H1 (cell line): ENCODE measurements at regions not wholly inside any gene's neighbourhood (a gene's known extent, or its start where the extent isn't known, plus 50 kb on each side); places are given as distances from the start of the nearest gene placed in this dataset.

Experiments used
- CTCF ChIA-PET: fragments of 300-600 bp; sonication (Branson Sonifier 250); formaldehyde crosslinking; loops from one replicate; lab custom pipeline; 2021; ENCODE audit not compliant: partially characterized antibody; lab: Charles Lee
- POLR2A ChIA-PET: fragments of 300-600 bp; sonication (Branson Sonifier 250); formaldehyde crosslinking; loops from one replicate; lab custom pipeline; 2021; ENCODE audit warnings: inconsistent platforms; ENCODE audit not compliant: partially characterized antibody; lab: Charles Lee
- DNase-seq, 2 experiments: peaks; one replicate each; pipeline versions ENCODE4 v3.0.0 to v3.0.0-alpha.2; 2010 to 2022; ENCODE audit warnings: low spot score in 2 of 2, low read depth in 1 of 2, mixed read lengths in 1 of 2
- FAIRE-seq: peaks from 2 replicates; lab custom pipeline; 2011; peaks lifted over from hg19 to GRCh38; lab: Jason Lieb, UNC
- H2AFZ ChIP-seq: 2 replicates; pipeline ENCODE4 v1.8.1; 2012; ENCODE audit warnings: low read length, inconsistent platforms
- H2AK5ac ChIP-seq: 2 replicates; pipeline ENCODE4 v1.6.1; 2013; ENCODE audit warnings: low read depth, low read length
- H2BK120ac ChIP-seq: replicated peaks from 2 replicates; pipeline ENCODE3; 2013; ENCODE audit warnings: low read depth, low read length, inconsistent platforms
- H2BK12ac ChIP-seq: 2 replicates; pipeline ENCODE4 v1.6.1; 2013; ENCODE audit warnings: low read depth, low read length
- H2BK15ac ChIP-seq: 2 replicates; pipeline ENCODE4 v1.6.1; 2013; ENCODE audit warnings: low read length
- H2BK20ac ChIP-seq: 2 replicates; pipeline ENCODE4 v1.6.1; 2013; ENCODE audit warnings: low read length
- H2BK5ac ChIP-seq: 2 replicates; pipeline ENCODE4 v1.6.1; 2013; ENCODE audit warnings: low read depth, low read length
- H3K14ac ChIP-seq: 2 replicates; pipeline ENCODE4 v1.6.1; 2013; ENCODE audit warnings: inconsistent platforms; ENCODE audit not compliant: insufficient read length
- H3K18ac ChIP-seq: 2 replicates; pipeline ENCODE4 v1.6.1; 2013; ENCODE audit warnings: low read length; ENCODE audit errors: extremely low read depth
- H3K23ac ChIP-seq: 2 replicates; pipeline ENCODE4 v1.6.1; 2013; ENCODE audit warnings: inconsistent platforms; ENCODE audit not compliant: insufficient read length
- H3K23me2 ChIP-seq: 2 replicates; pipeline ENCODE4 v1.6.1; 2013; ENCODE audit warnings: low read depth, low read length
- H3K27ac ChIP-seq: 2 replicates; pipeline ENCODE4 v1.6.1; 2011; ENCODE audit warnings: low read depth, low read length, inconsistent platforms
- H3K27me3 ChIP-seq, 4 experiments: replicated peaks in 1 of 4; 1 replicate in 1 of 4; 2 replicates in 3 of 4; pipeline versions ENCODE4 v1.6.1 to v1.8.1; 2011 to 2013; ENCODE audit warnings: low read length in 3 of 4, mild to moderate bottlenecking in 3 of 4, inconsistent platforms in 2 of 4, mixed read lengths in 2 of 4, moderate library complexity in 1 of 4; ENCODE audit not compliant: control insufficient read depth in 3 of 4, insufficient read depth in 3 of 4; ENCODE audit errors: extremely low read depth in 1 of 4
- H3K36me3 ChIP-seq, 4 experiments: 2 replicates each; pipeline versions ENCODE4 v1.6.1 to v1.8.1; 2011 to 2013; ENCODE audit warnings: mild to moderate bottlenecking in 4 of 4, low read length in 3 of 4, moderate library complexity in 2 of 4, control low read depth in 1 of 4, inconsistent platforms in 1 of 4; ENCODE audit not compliant: insufficient read depth in 4 of 4, control insufficient read depth in 2 of 4
- H3K4ac ChIP-seq: replicated peaks from 2 replicates; pipeline ENCODE3; 2013; ENCODE audit warnings: low read length, low read depth, mixed read lengths, inconsistent platforms; ENCODE audit not compliant: insufficient read length
- H3K4me1 ChIP-seq, 4 experiments: replicated peaks in 1 of 4; 1 replicate in 1 of 4; 2 replicates in 3 of 4; pipeline versions ENCODE4 v1.6.1 to v1.8.1; 2011 to 2013; ENCODE audit warnings: low read length in 3 of 4, inconsistent platforms in 2 of 4, mixed read lengths in 1 of 4; ENCODE audit not compliant: insufficient read depth in 4 of 4, control insufficient read depth in 3 of 4
- H3K4me2 ChIP-seq, 2 experiments: 2 replicates each; pipeline versions ENCODE4 v1.6.1 to v1.8.1; 2011 to 2013; ENCODE audit warnings: low read depth in 2 of 2, low read length in 2 of 2, control low read depth in 1 of 2, inconsistent platforms in 1 of 2, mild to moderate bottlenecking in 1 of 2; ENCODE audit not compliant: insufficient read depth in 1 of 2
- H3K4me3 ChIP-seq, 4 experiments: fragments of 200-600, 300-600 bp in 1 of 4; sonication (generic), shearing (Covaris generic), sonication (Bioruptor Twin) in 1 of 4; 2 replicates each; pipeline versions ENCODE4 v1.5.1 to v1.8.1; 2011 to 2016; ENCODE audit warnings: low read length in 4 of 4, low read depth in 3 of 4, control low read depth in 2 of 4, inconsistent platforms in 2 of 4, mild to moderate bottlenecking in 2 of 4, mixed read lengths in 1 of 4, moderate library complexity in 1 of 4; ENCODE audit not compliant: insufficient read depth in 2 of 4; ENCODE audit errors: extremely low read depth in 1 of 4
- H3K56ac ChIP-seq: replicated peaks from 2 replicates; pipeline ENCODE3; 2013; ENCODE audit warnings: low read depth, mild to moderate bottlenecking, mixed read lengths, low read length, inconsistent platforms; ENCODE audit not compliant: insufficient read length
- H3K79me1 ChIP-seq: 2 replicates; pipeline ENCODE4 v1.6.1; 2013; ENCODE audit warnings: low read depth, low read length, control low read depth
- H3K79me2 ChIP-seq, 2 experiments: 2 replicates each; pipeline versions ENCODE4 v1.6.1 to v1.8.1; 2012 to 2013; ENCODE audit warnings: low read length in 2 of 2, mild to moderate bottlenecking in 2 of 2, inconsistent platforms in 1 of 2; ENCODE audit not compliant: insufficient read depth in 2 of 2, control insufficient read depth in 1 of 2
- H3K9ac ChIP-seq, 4 experiments: replicated peaks in 1 of 4; 1 replicate in 1 of 4; 2 replicates in 3 of 4; pipeline versions ENCODE4 v1.6.1 to v1.8.1; 2011 to 2013; ENCODE audit warnings: low read depth in 3 of 4, low read length in 3 of 4, control low read depth in 2 of 4, mild to moderate bottlenecking in 2 of 4, moderate library complexity in 2 of 4, inconsistent platforms in 1 of 4; ENCODE audit errors: extremely low read depth in 1 of 4
- H3K9me3 ChIP-seq, 2 experiments: 2 replicates each; pipeline versions ENCODE4 v1.6.1 to v1.8.1; 2012 to 2013; ENCODE audit warnings: mild to moderate bottlenecking in 2 of 2, moderate library complexity in 2 of 2, control low read depth in 1 of 2, inconsistent platforms in 1 of 2, low read depth in 1 of 2, low read length in 1 of 2, mixed read lengths in 1 of 2; ENCODE audit not compliant: insufficient read depth in 2 of 2
- H4K20me1 ChIP-seq, 2 experiments: replicated peaks in 1 of 2; 2 replicates each; pipeline versions ENCODE3 to v1.8.1; 2011 to 2013; ENCODE audit warnings: inconsistent platforms in 2 of 2, low read length in 2 of 2, mild to moderate bottlenecking in 1 of 2; ENCODE audit not compliant: insufficient read depth in 2 of 2, control insufficient read depth in 1 of 2
- H4K5ac ChIP-seq: 2 replicates; pipeline ENCODE4 v1.6.1; 2013; ENCODE audit warnings: low read length, low read depth, mixed read lengths, inconsistent platforms; ENCODE audit not compliant: insufficient read length
- H4K8ac ChIP-seq: 2 replicates; pipeline ENCODE4 v1.8.0; 2013; ENCODE audit warnings: mild to moderate bottlenecking, moderate library complexity, low read length, inconsistent platforms; ENCODE audit not compliant: insufficient read depth; ENCODE audit errors: extremely low read depth
- H4K91ac ChIP-seq: replicated peaks from 2 replicates; pipeline ENCODE3; 2013; ENCODE audit warnings: low read length, mixed read lengths, inconsistent platforms; ENCODE audit not compliant: insufficient read length
- CEBPB ChIP-seq: IDR thresholded peaks from 2 replicates; pipeline ENCODE4 v1.6.1; 2012; ENCODE audit warnings: low read depth, low read length
- EP300 ChIP-seq, 2 experiments: IDR thresholded peaks; 1 replicate in 1 of 2; 2 replicates in 1 of 2; pipeline ENCODE4 v1.6.1; 2011 to 2012; ENCODE audit warnings: low read depth in 2 of 2, low read length in 2 of 2, mild to moderate bottlenecking in 2 of 2, borderline replicate concordance in 1 of 2, inconsistent platforms in 1 of 2, moderate library complexity in 1 of 2
- GABPA ChIP-seq: IDR thresholded peaks from 2 replicates; pipeline ENCODE4 v1.6.1; 2011; ENCODE audit warnings: mild to moderate bottlenecking, low read length, moderate library complexity, borderline replicate concordance; ENCODE audit not compliant: insufficient read depth
- JUND ChIP-seq: IDR thresholded peaks from 2 replicates; pipeline ENCODE4 v1.6.1; 2011; ENCODE audit warnings: mild to moderate bottlenecking, improper control_type of control experiment, low read length
- KDM1A ChIP-seq: fragments of 200-600, 300-600 bp; sonication (generic); IDR thresholded peaks from 2 replicates; pipeline ENCODE4 v1.7.1; 2016; ENCODE audit warnings: mild to moderate bottlenecking, low read length, borderline replicate concordance
- KDM5A ChIP-seq: fragments of 200-600 bp; IDR thresholded peaks from 2 replicates; pipeline ENCODE4 v1.7.1; 2012; ENCODE audit warnings: mild to moderate bottlenecking, low read length, inconsistent platforms, mixed read lengths
- NRF1 ChIP-seq: IDR thresholded peaks from 2 replicates; pipeline ENCODE4 v1.6.1; 2011; ENCODE audit warnings: mild to moderate bottlenecking, low read depth, low read length, improper control_type of control experiment
- PHF8 ChIP-seq: fragments of 200-600 bp; sonication (generic); conservative IDR thresholded peaks from 2 replicates; pipeline ENCODE4 v1.7.1; 2012; ENCODE audit warnings: low read depth, mild to moderate bottlenecking, inconsistent platforms, low read length, moderate library complexity
- POLR2AphosphoS5 ChIP-seq: IDR thresholded peaks from 2 replicates; pipeline ENCODE4 v1.6.1; 2011; ENCODE audit warnings: low read depth, low read length
- POU5F1 ChIP-seq: IDR thresholded peaks from 2 replicates; pipeline ENCODE4 v1.6.1; 2011; ENCODE audit warnings: low read depth, mild to moderate bottlenecking, low read length, moderate library complexity
- RNF2 ChIP-seq: fragments of 200-900, 300-1000 bp; sonication (generic); IDR thresholded peaks from 2 replicates; pipeline ENCODE4 v1.7.1; 2016; ENCODE audit warnings: borderline replicate concordance, low read depth, mild to moderate bottlenecking, antibody characterized with exemption, low read length; ENCODE audit not compliant: poor library complexity, severe bottlenecking; ENCODE audit errors: missing control alignments
- SAP30 ChIP-seq: fragments of 300-600 bp; sonication (generic); IDR thresholded peaks from 2 replicates; pipeline ENCODE4 v1.7.1; 2012; ENCODE audit warnings: low read length, moderate library complexity, mild to moderate bottlenecking, inconsistent platforms; ENCODE audit not compliant: insufficient read depth, insufficient replicate concordance
- SP2 ChIP-seq: IDR thresholded peaks from 2 replicates; pipeline ENCODE4 v1.6.1; 2012; ENCODE audit warnings: mild to moderate bottlenecking, low read length, inconsistent platforms
- SP4 ChIP-seq: IDR thresholded peaks from 2 replicates; pipeline ENCODE4 v1.6.1; 2012; ENCODE audit warnings: low read length, inconsistent platforms
- SRF ChIP-seq: IDR thresholded peaks from 2 replicates; pipeline ENCODE4 v1.6.1; 2011; ENCODE audit warnings: mild to moderate bottlenecking, low read depth, low read length, moderate library complexity
- TAF7 ChIP-seq: optimal IDR thresholded peaks from 2 replicates; pipeline ENCODE3; 2011; ENCODE audit warnings: low read depth, mild to moderate bottlenecking, inconsistent platforms, low read length, moderate library complexity, borderline replicate concordance
- WGBS, 2 experiments: shearing (Covaris generic) in 1 of 2; methylation state at CpG; one replicate each; pipeline versions ENCODE4 v1.1.6 to v1.1.7; 2013 to 2015; ENCODE audit warnings: low lambda C conversion rate in 2 of 2, mixed read lengths in 2 of 2, inconsistent platforms in 1 of 2, low coverage in 1 of 2, missing lambda C conversion rate in 1 of 2; ENCODE audit not compliant: insufficient replicate concordance in 2 of 2, insufficient coverage in 1 of 2, insufficient read length in 1 of 2; ENCODE audit errors: extremely low coverage in 1 of 2, missing lambda C conversion rate in 1 of 2; 5-methylcytosine and 5-hydroxymethylcytosine counted together

DNA sequence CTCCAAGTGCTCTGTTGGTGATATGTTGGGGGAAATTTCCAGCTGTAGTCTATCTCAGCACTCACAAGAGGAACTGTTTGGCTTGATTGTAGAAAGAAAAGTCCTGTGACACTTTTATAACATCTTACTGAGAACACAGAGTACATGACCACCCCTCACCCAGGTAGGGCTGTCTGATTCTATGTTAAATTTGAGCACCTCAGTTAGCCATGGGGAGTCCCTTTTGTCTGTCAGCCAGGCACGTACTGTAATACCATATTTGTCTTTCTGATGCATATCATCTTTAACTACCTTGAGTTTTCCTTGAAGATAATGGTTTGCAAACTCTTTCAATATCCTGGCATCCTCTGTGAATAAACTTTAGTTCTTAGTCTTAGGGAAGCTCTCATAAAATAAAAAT is 164.5 kb downstream of the IZUMO3 start:
- no peak overlapping the region for H4K5ac ChIP-seq
- H2BK120ac ChIP-seq: no peak overlapping the region
- no peak overlapping the region for H3K18ac ChIP-seq
- H3K4ac ChIP-seq: no peak overlapping the region
- no peaks in the 10 kb centered on the region for H4K20me1 ChIP-seq
- no peaks in the 10 kb centered on the region for H3K27me3 ChIP-seq
- H4K8ac ChIP-seq: no peak overlapping the region
- CTCF ChIA-PET: no interaction called here
- no peak overlapping the region for H3K23ac ChIP-seq
- no peak overlapping the region for H4K91ac ChIP-seq
- no peaks in the 10 kb centered on the region for H3K79me1 ChIP-seq
- DNase-seq (no peak), FAIRE-seq (no peak)
- H3K9me3 ChIP-seq: peaks cover 7% of the 10 kb centered on the region in 2 experiments; a peak in 2 of 4 replicates
- no peak overlapping the region for H2BK15ac ChIP-seq
- H3K9ac ChIP-seq: no peak overlapping the region
- no peak overlapping the region for H2BK20ac ChIP-seq
- no peak overlapping the region for H2BK12ac ChIP-seq
- H3K14ac ChIP-seq: no peak overlapping the region
- no peak overlapping the region for H2AK5ac ChIP-seq
- H2AFZ ChIP-seq: no peak overlapping the region
- no peaks in the 10 kb centered on the region for H3K79me2 ChIP-seq
- no peaks in the 10 kb centered on the region for H3K36me3 ChIP-seq
- no peak overlapping the region for H3K4me2 ChIP-seq
- no peak overlapping the region for H3K56ac ChIP-seq
- no peak overlapping the region for H3K27ac ChIP-seq
- 52% methylated on average over 1 of the region's 1 CpG; no CpG with 5 or more reads in 1 of the 2 experiments for WGBS, 2 experiments
- POLR2A ChIA-PET: no interaction called here
- no peaks in the 10 kb centered on the region for H3K4me1 ChIP-seq
- H2BK5ac ChIP-seq: no peak overlapping the region
- H3K23me2 ChIP-seq: no peaks in the 10 kb centered on the region
- no peak overlapping the region for H3K4me3 ChIP-seq
- no peak for TF ChIP-seq KDM5A
- TF ChIP-seq GABPA: no peak
- TF ChIP-seq SAP30: no peak
- TF ChIP-seq CEBPB: no peak
- no peak for TF ChIP-seq NRF1
- no peak for TF ChIP-seq RNF2
- TF ChIP-seq JUND: no peak
- TF ChIP-seq SP2: no peak
- no peak for TF ChIP-seq KDM1A
- no peak for TF ChIP-seq PHF8
- TF ChIP-seq TAF7: no peak
- TF ChIP-seq POLR2AphosphoS5: no peak
- TF ChIP-seq SRF: no peak
- no peak for TF ChIP-seq SP4
- TF ChIP-seq POU5F1: no peak
- TF ChIP-seq EP300 (IDR thresholded peaks at IDR 0.05; ENCODE audit: borderline replicate concordance in 1 of 2, low read depth in 2 of 2, low read length in 2 of 2): no peak
